Spleen (tissue), 7 donors: ENCODE measurements at regions not wholly inside any gene's neighbourhood (a gene's known extent, or its start where the extent isn't known, plus 50 kb on each side); places are given as distances from the start of the nearest gene placed in this dataset.

Experiments used
- POLR2A ChIP-seq, 3 donors: fragments of 450-650 bp; IDR thresholded peaks; one replicate each; pipeline ENCODE4 v1.5.1; 2017; ENCODE audit warnings: antibody characterized with exemption in 3 of 3, mild to moderate bottlenecking in 1 of 3
- POLR2AphosphoS5 ChIP-seq, 3 donors: sonication (generic); formaldehyde crosslinking; IDR thresholded peaks; one replicate each; pipeline ENCODE4 v1.5.1; 2017; ENCODE audit warnings: antibody characterized with exemption in 3 of 3
- TF ChIP-seq, protein P1 (sequence below), 11 experiments: fragments of 200-600 bp in 7 of 11; fragments of 450-650 bp in 4 of 11; sonication (generic) in 4 of 11; IDR thresholded peaks in 8 of 11; conservative IDR thresholded peaks in 3 of 11; 1 replicate in 7 of 11; 2 replicates in 4 of 11; pipeline versions ENCODE4 v1.4.0 to v1.8.0; 2016 to 2021; ENCODE audit warnings: antibody characterized with exemption in 11 of 11, inconsistent platforms in 4 of 11, mild to moderate bottlenecking in 1 of 11
- donor health status: DM: no; HTN: no; CAD: no; lungs with moderate emphysema.
- donor health status: DM: no; HTN: no; CAD: no.
- donor health status: DM: no; HTN: no; CAD: no.

DNA sequence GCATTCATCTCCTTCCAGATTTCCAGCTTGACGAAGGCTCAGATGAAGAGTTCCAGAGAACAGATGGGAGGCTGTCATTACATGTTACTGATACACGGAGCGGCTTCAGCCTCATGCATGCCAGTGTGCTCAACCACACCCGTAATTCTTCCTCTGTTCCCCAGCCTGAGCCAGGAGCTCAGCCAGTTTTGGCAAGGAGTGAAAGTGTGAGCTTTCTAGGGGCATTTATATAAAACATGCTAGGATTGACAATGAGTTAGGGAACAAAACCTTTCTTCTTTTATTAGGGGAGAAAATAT, 290.4 kb upstream of the PLXNA2 start:
- TF ChIP-seq POLR2AphosphoS5 (IDR thresholded peaks at IDR 0.05) (no peak), POLR2A (IDR thresholded peaks at IDR 0.05) (no peak)
- TF ChIP-seq, protein P1, sequence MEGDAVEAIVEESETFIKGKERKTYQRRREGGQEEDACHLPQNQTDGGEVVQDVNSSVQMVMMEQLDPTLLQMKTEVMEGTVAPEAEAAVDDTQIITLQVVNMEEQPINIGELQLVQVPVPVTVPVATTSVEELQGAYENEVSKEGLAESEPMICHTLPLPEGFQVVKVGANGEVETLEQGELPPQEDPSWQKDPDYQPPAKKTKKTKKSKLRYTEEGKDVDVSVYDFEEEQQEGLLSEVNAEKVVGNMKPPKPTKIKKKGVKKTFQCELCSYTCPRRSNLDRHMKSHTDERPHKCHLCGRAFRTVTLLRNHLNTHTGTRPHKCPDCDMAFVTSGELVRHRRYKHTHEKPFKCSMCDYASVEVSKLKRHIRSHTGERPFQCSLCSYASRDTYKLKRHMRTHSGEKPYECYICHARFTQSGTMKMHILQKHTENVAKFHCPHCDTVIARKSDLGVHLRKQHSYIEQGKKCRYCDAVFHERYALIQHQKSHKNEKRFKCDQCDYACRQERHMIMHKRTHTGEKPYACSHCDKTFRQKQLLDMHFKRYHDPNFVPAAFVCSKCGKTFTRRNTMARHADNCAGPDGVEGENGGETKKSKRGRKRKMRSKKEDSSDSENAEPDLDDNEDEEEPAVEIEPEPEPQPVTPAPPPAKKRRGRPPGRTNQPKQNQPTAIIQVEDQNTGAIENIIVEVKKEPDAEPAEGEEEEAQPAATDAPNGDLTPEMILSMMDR (IDR thresholded peaks at IDR 0.05 in 8 of 11, conservative IDR thresholded peaks at IDR 0.05 in 3 of 11): no peak
